ENCODE measurements at regions not wholly inside any gene's neighbourhood (a gene's known extent, or its start where the extent isn't known, plus 50 kb on each side); places are given as distances from the start of the nearest gene placed in this dataset.

- no peak for TF ChIP-seq CTCF (IDR thresholded peaks at IDR 0.05)
- no peak for TF ChIP-seq POLR2AphosphoS5 (IDR thresholded peaks at IDR 0.05)
Observed at GRCh38 chr11:19617696-19618523, 94.7 kb upstream of the NAV2 start.

Data from prostate gland (tissue), 2 donors.